ENCODE measurements at regions not wholly inside any gene's neighbourhood (a gene's known extent, or its start where the extent isn't known, plus 50 kb on each side); places are given as distances from the start of the nearest gene placed in this dataset.

- no peak for DNase-seq (ENCODE audit: low spot score)
Measured at GRCh38 chr7:130930681-130931080, 196.7 kb upstream of the KLF14 start.

DNA sequence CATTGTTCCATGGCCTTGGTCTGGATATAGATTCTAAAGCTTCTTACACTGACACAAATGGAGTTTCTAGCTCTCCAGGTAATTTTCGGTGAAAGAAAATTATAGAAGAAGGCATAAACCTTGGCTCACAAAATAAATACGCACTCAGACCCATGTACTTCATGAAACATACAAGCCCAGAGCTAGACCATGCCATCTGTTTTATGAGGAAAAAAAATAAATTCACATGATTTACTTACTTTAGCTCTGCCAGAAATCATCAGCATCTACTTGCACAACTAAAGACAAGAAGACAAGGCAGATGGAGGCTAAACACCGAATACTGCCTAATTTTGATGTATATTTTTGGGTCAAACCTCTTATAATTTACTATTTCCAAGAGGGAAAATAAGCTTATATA is 197.4 kb upstream of the KLF14 start:
- no peak for DNase-seq (ENCODE audit: low spot score)

DNA sequence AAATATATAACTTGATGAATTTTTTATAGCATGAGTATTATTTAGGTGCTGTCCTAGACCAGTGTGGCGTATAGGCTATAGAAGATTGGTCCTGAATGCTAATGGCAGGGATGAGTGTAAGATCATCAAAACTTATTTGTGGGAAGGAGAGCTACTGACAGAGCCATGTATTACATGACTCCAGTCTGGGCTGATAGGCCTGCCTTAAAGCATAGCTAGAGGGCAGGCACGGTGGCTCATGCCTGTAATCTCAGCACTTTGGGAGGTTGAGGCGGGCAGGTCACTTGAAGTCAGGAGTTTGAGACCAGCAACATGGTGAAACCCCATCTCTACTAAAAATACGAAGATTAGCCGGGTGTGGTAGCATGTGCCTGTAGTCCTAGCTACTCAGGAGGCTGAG is 198.1 kb upstream of the KLF14 start:
- no peak for DNase-seq (ENCODE audit: low spot score)

GRCh38 chr7:130932667-130933432 is 198.8 kb upstream of the KLF14 start:
- no peak for DNase-seq (ENCODE audit: low spot score)

DNA sequence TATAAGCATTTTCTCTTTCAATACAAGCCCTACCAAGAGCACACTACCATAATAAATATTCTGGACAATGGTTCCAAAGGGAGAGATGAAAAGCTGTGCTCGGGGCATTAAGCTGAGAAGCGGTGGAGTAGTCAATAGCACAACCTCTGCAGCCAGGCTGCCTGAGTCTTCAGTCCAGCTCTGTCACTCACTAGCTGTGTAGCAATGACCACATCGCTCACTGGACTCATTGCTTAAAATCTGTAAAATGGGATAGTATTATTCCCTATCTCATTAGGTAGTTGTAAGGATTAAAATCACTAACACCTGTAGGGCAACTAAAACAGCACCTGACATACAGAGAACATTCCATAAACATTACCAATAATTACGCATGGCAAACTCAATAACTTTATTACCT is 199.9 kb upstream of the KLF14 start:
- DNase-seq (ENCODE audit: low spot score), result no peak

- DNase-seq (ENCODE audit: low spot score), result no peak
Measured at GRCh38 chr7:130935564-130936157, 201.7 kb upstream of the KLF14 start.

DNA sequence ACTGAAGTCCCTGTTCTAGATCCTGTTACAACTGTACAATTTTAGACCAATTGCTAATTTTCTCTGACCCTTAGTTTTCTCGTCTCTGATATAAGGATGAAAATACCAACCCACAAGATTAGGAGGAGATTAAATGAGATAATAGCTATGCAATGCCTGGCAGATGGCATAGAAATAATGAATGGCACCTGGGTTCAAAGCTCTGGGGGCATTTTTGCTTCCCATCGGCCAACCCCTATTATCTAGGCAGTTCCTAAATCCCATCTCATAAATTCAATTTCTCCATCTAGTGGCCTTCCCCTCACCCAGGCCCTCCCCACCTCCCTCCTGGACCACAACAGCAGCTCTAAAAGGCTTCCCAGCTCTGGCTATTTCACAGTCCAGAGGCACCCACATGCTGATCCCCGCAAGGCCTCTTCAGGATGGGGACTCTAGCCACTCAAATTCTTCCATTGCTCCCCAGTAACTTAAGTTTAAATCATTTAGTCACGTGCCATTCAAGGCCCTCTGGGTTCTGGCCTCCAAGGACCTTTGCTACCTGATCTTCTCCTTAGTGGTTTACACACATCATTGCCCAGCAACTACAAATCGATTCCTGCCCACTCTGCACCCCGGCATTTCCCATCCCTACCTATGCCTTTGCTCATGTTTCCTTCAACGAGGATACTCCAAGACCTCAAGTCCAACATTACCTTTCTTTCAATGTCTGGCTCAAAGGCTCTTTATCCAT is 202.4 kb upstream of the KLF14 start:
- DNase-seq (ENCODE audit: low spot score), result no peak

GRCh38 chr7:130937016-130937415 is 203.0 kb upstream of the KLF14 start:
- DNase-seq (ENCODE audit: low spot score), result no peak

GRCh38 chr7:130937830-130938229 is 203.8 kb upstream of the KLF14 start:
- DNase-seq (ENCODE audit: low spot score), result no peak

- DNase-seq (ENCODE audit: low spot score), result no peak
Measured at GRCh38 chr7:130938661-130939060, 204.7 kb upstream of the KLF14 start.

- DNase-seq (ENCODE audit: low spot score), result no peak
Measured at GRCh38 chr7:130939321-130940095, 205.5 kb upstream of the KLF14 start.

- DNase-seq (ENCODE audit: low spot score), result no peak
Measured at GRCh38 chr7:130940326-130940725, 206.3 kb upstream of the KLF14 start.

DNA sequence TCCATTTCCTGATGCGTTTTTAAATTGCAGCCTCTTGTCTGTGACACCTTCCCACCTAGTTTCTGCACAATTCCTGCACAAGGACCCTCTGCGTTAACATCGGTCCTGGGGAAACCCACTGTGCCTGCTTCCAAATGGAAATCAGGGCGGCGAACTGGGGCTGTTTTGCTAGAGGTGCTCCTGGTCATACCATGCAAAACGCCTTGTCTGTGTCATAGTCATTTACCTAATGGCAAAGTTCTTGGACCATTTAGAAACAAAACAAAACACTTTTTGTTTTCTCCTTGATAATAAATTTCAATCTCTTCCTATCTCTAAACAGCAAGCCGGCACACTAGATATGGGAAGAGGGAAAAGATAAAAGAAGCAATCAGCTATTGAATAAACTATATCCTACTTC is 206.9 kb upstream of the KLF14 start:
- no peak for DNase-seq (ENCODE audit: low spot score)

- DNase-seq (ENCODE audit: low spot score), result no peak
Measured at GRCh38 chr7:130941322-130942210, 207.6 kb upstream of the KLF14 start.

- DNase-seq (ENCODE audit: low spot score), result no peak
Measured at GRCh38 chr7:130942211-130942964, 208.4 kb upstream of the KLF14 start.

GRCh38 chr7:130943336-130943901 is 209.4 kb upstream of the KLF14 start:
- no peak for DNase-seq (ENCODE audit: low spot score)

DNA sequence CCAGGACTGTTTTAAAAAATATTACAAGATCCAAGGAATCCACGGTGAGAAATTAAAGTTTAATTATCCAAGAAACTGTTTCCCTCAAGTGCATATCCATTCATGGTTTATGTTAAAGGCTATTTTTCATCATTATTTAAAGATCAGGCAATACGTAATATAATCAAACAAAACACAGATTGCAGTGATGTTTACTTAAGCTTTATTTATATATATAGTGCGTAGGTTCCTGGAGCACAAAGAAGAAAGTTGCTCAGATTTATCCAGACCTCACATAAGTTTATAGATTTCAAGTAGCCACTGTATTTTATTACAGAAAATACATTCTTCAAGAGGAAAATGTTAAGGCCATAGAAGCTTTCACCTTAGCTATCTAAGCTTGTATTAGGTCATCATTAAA is 210.0 kb upstream of the KLF14 start:
- DNase-seq (ENCODE audit: low spot score), result no peak

GRCh38 chr7:130944997-130945396 is 211.0 kb upstream of the KLF14 start:
- DNase-seq (ENCODE audit: low spot score), result no peak

GRCh38 chr7:130945411-130945811 is 211.4 kb upstream of the KLF14 start:
- DNase-seq (ENCODE audit: low spot score), result no peak

DNA sequence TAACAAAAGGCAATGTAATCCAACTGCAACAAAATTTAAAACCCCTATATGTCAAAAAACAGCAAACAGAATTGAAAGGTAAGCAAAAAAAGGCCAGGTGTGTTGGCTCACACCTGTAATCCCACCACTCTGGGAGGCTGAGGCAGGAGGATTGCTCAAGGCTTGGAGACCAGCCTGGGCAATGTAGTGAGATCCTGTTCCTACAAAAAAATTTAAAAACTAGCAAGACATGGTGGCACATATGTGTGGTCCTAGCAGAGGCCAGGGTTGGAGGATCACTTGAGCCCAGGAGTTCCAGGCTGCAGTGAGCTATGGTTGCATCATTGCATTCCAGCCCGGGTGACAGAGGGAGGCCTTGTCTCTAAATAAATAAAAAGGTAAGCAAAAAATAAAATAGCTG is 212.1 kb upstream of the KLF14 start:
- DNase-seq (ENCODE audit: low spot score), result no peak

Measured in globus pallidus (tissue), 1 donor.